Esophagus squamous epithelium (tissue), 5 donors: ENCODE measurements at regions not wholly inside any gene's neighbourhood (a gene's known extent, or its start where the extent isn't known, plus 50 kb on each side); places are given as distances from the start of the nearest gene placed in this dataset.

Experiments used
- DNase-seq: peaks from one replicate; lab custom pipeline; 2025; lab: John Stamatoyannopoulos, UW
- H3K27ac ChIP-seq, 4 donors: fragments of 200-600 bp; sonication (generic); one replicate each; pipeline ENCODE4 v1.5.1; 2016 to 2019; ENCODE audit warnings: mild to moderate bottlenecking in 1 of 4
- H3K27me3 ChIP-seq, 4 donors: fragments of 200-600 bp; sonication (generic); 1 replicate in 3 of 4; 2 replicates in 1 of 4; pipeline versions ENCODE4 v1.5.1 to v1.6.0; 2017 to 2021; ENCODE audit warnings: antibody characterized with exemption in 1 of 4
- H3K36me3 ChIP-seq, 3 donors: fragments of 200-600 bp; sonication (generic); one replicate each; pipeline ENCODE4 v1.5.1; 2016 to 2019
- H3K4me1 ChIP-seq, 3 donors: fragments of 200-600 bp; sonication (generic); one replicate each; pipeline ENCODE4 v1.5.1; 2017 to 2019
- H3K4me3 ChIP-seq, 4 donors: fragments of 200-600 bp; sonication (generic); 1 replicate in 3 of 4; 2 replicates in 1 of 4; pipeline ENCODE4 v1.5.1; 2016 to 2019; ENCODE audit warnings: mild to moderate bottlenecking in 2 of 4, moderate library complexity in 1 of 4
- H3K9me3 ChIP-seq, 3 donors: fragments of 200-600 bp; sonication (generic); one replicate each; pipeline ENCODE4 v1.5.1; 2016 to 2019
- CTCF ChIP-seq, 6 experiments: fragments of 450-650 bp in 4 of 6; fragments of 200-600 bp in 2 of 6; sonication (generic) in 2 of 6; IDR thresholded peaks; one replicate each; pipeline ENCODE4 v1.5.1; 2016 to 2019; ENCODE audit warnings: antibody characterized with exemption in 6 of 6, mild to moderate bottlenecking in 4 of 6, moderate library complexity in 4 of 6
- POLR2A ChIP-seq, 4 donors: fragments of 450-650 bp; IDR thresholded peaks; one replicate each; pipeline ENCODE4 v1.6.1; 2017; ENCODE audit warnings: antibody characterized with exemption in 4 of 4, mild to moderate bottlenecking in 4 of 4, moderate library complexity in 3 of 4
- WGBS, 2 donors: methylation state at CpG; one replicate each; pipeline ENCODE4 v1.1.5; 2018; 5-methylcytosine and 5-hydroxymethylcytosine counted together
- intact Hi-C: fragments of 100-400 bp; cut with DNase I; formaldehyde crosslinking; loops from one replicate; pipeline ENCODE4 v1.15.0; 2022
- donor health status: DM: yes; HTN: yes; CAD: no.

DNA sequence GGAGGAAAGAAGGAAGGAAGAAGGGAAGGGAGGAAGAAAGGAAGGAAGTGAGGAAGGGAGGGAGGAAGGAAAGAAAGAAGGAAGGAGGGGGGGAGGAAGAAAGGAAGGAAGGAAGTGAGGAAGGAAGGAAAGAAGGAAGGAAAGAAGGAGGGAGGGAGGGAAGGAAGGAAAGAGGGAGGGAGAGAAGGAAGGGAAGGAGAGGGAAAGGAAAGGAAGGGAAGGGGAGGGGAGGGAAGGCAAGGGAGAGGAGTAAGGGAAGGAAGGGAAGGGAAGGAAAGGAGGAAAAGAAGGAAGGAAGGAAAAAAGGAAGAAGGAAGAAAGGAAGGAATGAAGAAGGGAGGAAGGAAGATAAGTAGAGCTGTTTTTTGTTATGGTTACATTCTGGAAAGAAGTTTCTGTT lies 141.2 kb downstream of the LRRC3B start:
- Histone ChIP-seq H3K27me3 (no peaks in the 10 kb centered on the region), H3K4me1 (no peaks in the 10 kb centered on the region), H3K4me3 (no peak overlapping the region), H3K9me3 (no peaks in the 10 kb centered on the region), H3K36me3 (no peaks in the 10 kb centered on the region), H3K27ac (no peak overlapping the region)
- intact Hi-C loops = no loop called here
- no peak for DNase-seq
- TF ChIP-seq CTCF (IDR thresholded peaks at IDR 0.05) (no peak), POLR2A (IDR thresholded peaks at IDR 0.05) (no peak)

DNA sequence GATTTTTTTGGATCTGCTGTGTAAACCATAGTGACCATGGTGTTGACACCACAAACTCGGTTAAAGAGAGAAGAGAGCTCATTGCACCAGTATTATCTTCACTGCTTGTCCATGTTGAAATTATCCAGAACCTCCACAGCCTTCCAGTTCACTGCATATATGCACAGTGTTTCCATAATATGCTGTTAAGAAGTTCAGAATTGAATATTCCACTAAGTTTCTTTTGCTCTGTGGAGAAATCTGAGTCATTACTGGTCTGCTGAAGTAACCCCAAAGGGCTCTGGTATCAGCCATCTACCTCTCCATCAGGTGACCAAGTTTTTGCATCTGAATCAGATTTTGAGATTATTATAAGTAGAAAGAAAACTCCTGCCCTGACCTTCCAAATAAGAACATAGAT lies 143.5 kb downstream of the LRRC3B start:
- Histone ChIP-seq H3K4me1 (no peaks in the 10 kb centered on the region), H3K36me3 (no peaks in the 10 kb centered on the region), H3K9me3 (no peaks in the 10 kb centered on the region), H3K27me3 (no peaks in the 10 kb centered on the region), H3K4me3 (no peak overlapping the region), H3K27ac (no peak overlapping the region)
- TF ChIP-seq POLR2A (IDR thresholded peaks at IDR 0.05) (no peak), CTCF (IDR thresholded peaks at IDR 0.05) (no peak)
- 50 to 53% methylated on average over 1 of the region's 1 CpG for WGBS, 2 donors
- intact Hi-C loops = no loop called here
- no peak for DNase-seq

DNA sequence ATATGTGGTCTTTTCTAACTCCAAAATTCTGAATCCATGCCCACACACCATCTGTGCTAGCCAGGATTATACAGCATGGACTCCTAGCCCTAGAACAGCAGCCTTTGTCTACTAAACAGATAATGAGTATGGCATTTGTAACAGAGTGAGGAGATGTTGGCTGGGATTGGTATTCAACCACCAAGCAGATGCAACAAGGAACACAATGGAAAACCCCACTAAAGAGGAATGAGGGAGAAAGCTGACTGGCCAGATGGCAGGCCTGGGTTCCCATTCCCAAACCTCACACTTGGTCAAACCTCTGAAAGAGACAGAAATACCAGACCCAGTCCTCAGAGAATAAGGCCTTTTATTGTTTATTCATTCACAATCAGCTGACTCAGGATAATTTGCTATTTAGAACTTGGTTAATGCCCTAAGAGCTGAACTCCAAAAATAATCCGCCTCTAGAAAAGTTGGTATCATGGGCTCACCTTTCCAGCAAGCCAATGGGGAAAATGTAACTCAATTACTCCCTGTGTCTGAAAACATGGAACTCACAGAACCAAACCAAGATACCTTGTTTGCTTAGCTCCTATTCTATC lies 145.6 kb downstream of the LRRC3B start:
- Histone ChIP-seq H3K27me3 (no peaks in the 10 kb centered on the region), H3K9me3 (no peaks in the 10 kb centered on the region), H3K36me3 (no peaks in the 10 kb centered on the region), H3K27ac (no peak overlapping the region), H3K4me3 (no peak overlapping the region), H3K4me1 (no peaks in the 10 kb centered on the region)
- WGBS, 2 donors = 87 to 100% methylated on average over 1 of the region's 1 CpG
- TF ChIP-seq CTCF (IDR thresholded peaks at IDR 0.05) = no peak
- no peak for TF ChIP-seq POLR2A (IDR thresholded peaks at IDR 0.05)
- intact Hi-C loops = no loop called here
- DNase-seq = no peak

DNA sequence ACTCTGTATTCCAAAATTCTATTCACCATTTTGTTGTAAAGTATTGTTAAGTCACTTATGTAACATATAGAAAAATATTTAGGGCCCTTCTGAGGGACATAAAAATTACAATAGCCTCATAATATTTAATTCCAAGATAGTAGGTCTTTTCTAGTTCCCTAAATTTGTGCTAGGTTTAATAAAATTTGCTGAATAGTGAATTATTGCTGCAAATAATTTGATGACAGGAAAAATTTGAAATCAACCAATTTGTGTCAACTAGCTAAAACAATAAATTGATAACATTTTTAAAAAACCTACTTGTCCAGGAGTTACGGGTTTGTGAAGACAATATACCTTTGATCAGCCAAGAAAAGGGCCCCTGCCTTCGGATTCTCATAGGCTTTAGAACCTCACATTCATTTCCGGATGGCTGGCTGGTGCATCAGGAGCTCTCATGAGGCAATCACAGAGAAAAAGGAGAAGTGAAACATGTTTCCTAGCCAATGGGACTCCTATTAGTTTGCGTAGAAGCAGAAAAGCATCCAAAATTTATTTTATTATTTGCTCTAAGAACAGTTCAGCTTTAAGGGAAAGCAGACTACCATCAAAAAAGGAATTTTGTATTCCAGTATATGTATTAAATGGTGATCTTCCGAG lies 177.2 kb downstream of the LRRC3B start:
- no peaks in the 10 kb centered on the region for H3K36me3 ChIP-seq
- TF ChIP-seq POLR2A (IDR thresholded peaks at IDR 0.05) (no peak), CTCF (IDR thresholded peaks at IDR 0.05) (no peak)
- 69 to 77% methylated on average over 5 of the region's 5 CpGs for WGBS, 2 donors
- H3K4me1 ChIP-seq = no peaks in the 10 kb centered on the region
- no peak overlapping the region for H3K4me3 ChIP-seq
- no peaks in the 10 kb centered on the region for H3K27me3 ChIP-seq
- H3K9me3 ChIP-seq = no peaks in the 10 kb centered on the region
- no peak overlapping the region for H3K27ac ChIP-seq
- DNase-seq = no peak
- intact Hi-C loops = no loop called here

DNA sequence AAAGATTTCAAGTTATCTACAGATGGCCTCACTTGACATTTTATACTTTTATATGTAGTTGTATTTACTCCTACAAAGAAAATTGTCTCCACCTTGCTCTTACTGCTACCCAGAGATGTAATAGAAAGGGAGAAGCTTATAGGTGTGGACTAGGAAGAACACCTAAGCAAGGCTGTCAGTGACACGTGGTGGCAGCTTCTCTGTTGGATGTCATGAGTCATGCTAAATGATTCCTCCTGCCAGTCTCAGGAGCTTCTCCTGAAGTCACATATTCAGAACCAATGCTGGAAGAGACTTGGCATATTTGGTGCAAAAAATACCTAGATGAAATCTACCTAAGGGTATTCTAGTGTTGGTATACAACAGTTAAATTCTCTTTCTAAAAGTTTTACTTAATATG lies 184.7 kb downstream of the LRRC3B start:
- DNase-seq = no peak
- intact Hi-C loops = no loop called here
- Histone ChIP-seq H3K27me3 (no peaks in the 10 kb centered on the region), H3K27ac (no peak overlapping the region), H3K4me1 (no peaks in the 10 kb centered on the region), H3K9me3 (no peaks in the 10 kb centered on the region), H3K36me3 (no peaks in the 10 kb centered on the region), H3K4me3 (no peak overlapping the region)
- WGBS, 2 donors = 18 to 38% methylated on average over 1 of the region's 1 CpG
- no peak for TF ChIP-seq CTCF (IDR thresholded peaks at IDR 0.05)
- no peak for TF ChIP-seq POLR2A (IDR thresholded peaks at IDR 0.05)
